ENCODE measurements at regions not wholly inside any gene's neighbourhood (a gene's known extent, or its start where the extent isn't known, plus 50 kb on each side); places are given as distances from the start of the nearest gene placed in this dataset.
A peak's percentile ranks its signal among the peaks of the same experiment; 100 is the strongest.

DNA sequence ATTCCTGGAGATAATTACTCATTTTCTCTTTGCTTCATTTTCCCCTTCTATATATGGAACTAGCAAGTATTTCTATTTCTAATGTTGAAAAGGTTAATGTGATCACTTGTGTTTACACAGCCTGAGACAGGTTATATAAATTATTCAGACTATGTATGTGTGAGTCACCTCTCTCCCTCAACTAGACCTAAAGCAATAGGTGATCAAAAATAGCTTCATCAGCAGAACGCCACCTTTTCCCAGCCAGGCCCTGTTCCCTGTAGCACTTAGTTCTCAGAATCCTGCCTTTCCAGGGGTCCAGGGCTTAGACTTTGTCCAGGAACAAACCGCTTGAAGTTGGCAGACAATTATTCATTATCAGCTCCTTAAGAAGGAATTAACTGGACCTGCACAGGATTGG, 125.3 kb upstream of the EXOC2 start:
- Histone ChIP-seq H3K27ac (ENCODE audit: insufficient read depth, low read length) (no peak overlapping the region), H3K4me2 (ENCODE audit: extremely low read depth, insufficient read depth, low read length) (no peak overlapping the region), H3K4me1 (ENCODE audit: control insufficient read depth, extremely low read depth, insufficient read depth, low read length) (no peaks in the 10 kb centered on the region), H3K27me3 (ENCODE audit: control insufficient read depth, insufficient read depth, low read length) (no peaks in the 10 kb centered on the region), H3K79me2 (ENCODE audit: control insufficient read depth, insufficient read depth, low read length) (no peaks in the 10 kb centered on the region), H3K9me3 (ENCODE audit: control insufficient read depth, insufficient read depth, low read depth, low read length) (no peaks in the 10 kb centered on the region), H3K4me3 (replicated peaks in 1 of 4; ENCODE audit: control extremely low read depth in 1 of 4, insufficient read depth in 1 of 4, low read depth in 3 of 4, low read length in 4 of 4) (no peak overlapping the region), H4K20me1 (ENCODE audit: control insufficient read depth, extremely low read depth, insufficient read depth, low read length) (no peaks in the 10 kb centered on the region), H3K9ac (ENCODE audit: insufficient read depth, low read length) (no peak overlapping the region), H2AFZ (ENCODE audit: low read length) (no peak overlapping the region), H3K36me3 (ENCODE audit: control insufficient read depth, insufficient read depth, low read length) (no peaks in the 10 kb centered on the region)
- TF ChIP-seq, protein P1, sequence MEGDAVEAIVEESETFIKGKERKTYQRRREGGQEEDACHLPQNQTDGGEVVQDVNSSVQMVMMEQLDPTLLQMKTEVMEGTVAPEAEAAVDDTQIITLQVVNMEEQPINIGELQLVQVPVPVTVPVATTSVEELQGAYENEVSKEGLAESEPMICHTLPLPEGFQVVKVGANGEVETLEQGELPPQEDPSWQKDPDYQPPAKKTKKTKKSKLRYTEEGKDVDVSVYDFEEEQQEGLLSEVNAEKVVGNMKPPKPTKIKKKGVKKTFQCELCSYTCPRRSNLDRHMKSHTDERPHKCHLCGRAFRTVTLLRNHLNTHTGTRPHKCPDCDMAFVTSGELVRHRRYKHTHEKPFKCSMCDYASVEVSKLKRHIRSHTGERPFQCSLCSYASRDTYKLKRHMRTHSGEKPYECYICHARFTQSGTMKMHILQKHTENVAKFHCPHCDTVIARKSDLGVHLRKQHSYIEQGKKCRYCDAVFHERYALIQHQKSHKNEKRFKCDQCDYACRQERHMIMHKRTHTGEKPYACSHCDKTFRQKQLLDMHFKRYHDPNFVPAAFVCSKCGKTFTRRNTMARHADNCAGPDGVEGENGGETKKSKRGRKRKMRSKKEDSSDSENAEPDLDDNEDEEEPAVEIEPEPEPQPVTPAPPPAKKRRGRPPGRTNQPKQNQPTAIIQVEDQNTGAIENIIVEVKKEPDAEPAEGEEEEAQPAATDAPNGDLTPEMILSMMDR (conservative IDR thresholded peaks at IDR 0.05 in 1 of 2, IDR thresholded peaks at IDR 0.05 in 1 of 2; ENCODE audit: low read depth in 1 of 2, low read length in 2 of 2): no peak
- TF ChIP-seq EZH2 (IDR thresholded peaks at IDR 0.05; ENCODE audit: low read length, missing control alignments): no peak
- no peak for DNase-seq (ENCODE audit: low read depth in 2 of 2)

GRCh38 chr6:816510-817084, 123.7 kb upstream of the EXOC2 start:
- Histone ChIP-seq H2AFZ (ENCODE audit: low read length) (no peak overlapping the region), H3K9me3 (ENCODE audit: control insufficient read depth, insufficient read depth, low read depth, low read length) (no peaks in the 10 kb centered on the region), H3K4me1 (ENCODE audit: control insufficient read depth, extremely low read depth, insufficient read depth, low read length) (no peaks in the 10 kb centered on the region), H3K9ac (ENCODE audit: insufficient read depth, low read length) (no peak overlapping the region), H4K20me1 (ENCODE audit: control insufficient read depth, extremely low read depth, insufficient read depth, low read length) (no peaks in the 10 kb centered on the region), H3K27me3 (ENCODE audit: control insufficient read depth, insufficient read depth, low read length) (no peaks in the 10 kb centered on the region), H3K4me2 (ENCODE audit: extremely low read depth, insufficient read depth, low read length) (no peak overlapping the region), H3K4me3 (replicated peaks in 1 of 4; ENCODE audit: control extremely low read depth in 1 of 4, insufficient read depth in 1 of 4, low read depth in 3 of 4, low read length in 4 of 4) (no peak overlapping the region), H3K27ac (ENCODE audit: insufficient read depth, low read length) (no peak overlapping the region), H3K36me3 (ENCODE audit: control insufficient read depth, insufficient read depth, low read length) (no peaks in the 10 kb centered on the region), H3K79me2 (ENCODE audit: control insufficient read depth, insufficient read depth, low read length) (no peaks in the 10 kb centered on the region)
- TF ChIP-seq EZH2 (IDR thresholded peaks at IDR 0.05; ENCODE audit: low read length, missing control alignments): no peak
- TF ChIP-seq, protein P1 (conservative IDR thresholded peaks at IDR 0.05 in 1 of 2, IDR thresholded peaks at IDR 0.05 in 1 of 2; ENCODE audit: low read depth in 1 of 2, low read length in 2 of 2): no peak
- DNase-seq (ENCODE audit: low read depth in 2 of 2): no peak

DNA sequence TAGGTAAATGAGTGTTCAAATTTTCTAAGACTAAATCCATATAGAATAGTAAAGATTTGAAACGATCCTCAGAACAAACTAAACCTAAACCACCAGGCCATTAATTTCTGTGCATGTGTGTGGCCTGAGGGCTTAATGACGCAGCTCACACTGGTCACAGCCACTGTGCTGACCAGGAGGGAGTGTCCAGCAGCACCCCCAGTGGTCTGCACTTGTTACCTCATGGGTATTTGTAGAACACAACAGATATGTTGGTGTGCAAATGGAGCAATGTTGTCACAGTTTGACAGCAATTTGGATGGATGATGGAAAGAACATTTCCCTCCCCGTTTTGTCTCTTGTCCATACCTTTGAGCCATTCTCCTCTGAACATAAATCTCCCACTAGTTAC, 122.4 kb upstream of the EXOC2 start:
- no peak for DNase-seq (ENCODE audit: low read depth in 2 of 2)
- TF ChIP-seq, protein P1 (conservative IDR thresholded peaks at IDR 0.05 in 1 of 2, IDR thresholded peaks at IDR 0.05 in 1 of 2; ENCODE audit: low read depth in 1 of 2, low read length in 2 of 2): peak in 1 of 2 donors; percentile 20
- TF ChIP-seq EZH2 (IDR thresholded peaks at IDR 0.05; ENCODE audit: low read length, missing control alignments): no peak

More for the DNA sequence above, 122.4 kb upstream of the EXOC2 start:
- H3K9me3 ChIP-seq (ENCODE audit: control insufficient read depth, insufficient read depth, low read depth, low read length): no peaks in the 10 kb centered on the region
- H3K4me2 ChIP-seq (ENCODE audit: extremely low read depth, insufficient read depth, low read length): no peak overlapping the region
- no peaks in the 10 kb centered on the region for H4K20me1 ChIP-seq (ENCODE audit: control insufficient read depth, extremely low read depth, insufficient read depth, low read length)
- no peaks in the 10 kb centered on the region for H3K27me3 ChIP-seq (ENCODE audit: control insufficient read depth, insufficient read depth, low read length)
- H3K36me3 ChIP-seq (ENCODE audit: control insufficient read depth, insufficient read depth, low read length): no peaks in the 10 kb centered on the region
- H3K4me3 ChIP-seq (replicated peaks in 1 of 4; ENCODE audit: control extremely low read depth in 1 of 4, insufficient read depth in 1 of 4, low read depth in 3 of 4, low read length in 4 of 4): no peak overlapping the region
- H3K79me2 ChIP-seq (ENCODE audit: control insufficient read depth, insufficient read depth, low read length): no peaks in the 10 kb centered on the region
- no peaks in the 10 kb centered on the region for H3K4me1 ChIP-seq (ENCODE audit: control insufficient read depth, extremely low read depth, insufficient read depth, low read length)
- no peak overlapping the region for H3K9ac ChIP-seq (ENCODE audit: insufficient read depth, low read length)
- no peak overlapping the region for H3K27ac ChIP-seq (ENCODE audit: insufficient read depth, low read length)
- no peak overlapping the region for H2AFZ ChIP-seq (ENCODE audit: low read length)
